ENCODE measurements at regions not wholly inside any gene's neighbourhood (a gene's known extent, or its start where the extent isn't known, plus 50 kb on each side); places are given as distances from the start of the nearest gene placed in this dataset.

- H3K4me3 ChIP-seq: no peak overlapping the region
- WGBS, 2 donors: 25 to 53% methylated on average over 3 of the region's 3 CpGs
- no peaks in the 10 kb centered on the region for H3K9me3 ChIP-seq
- intact Hi-C loops (cut with DNase I): no loop called here
- ATAC-seq (no peak), DNase-seq (no peak)
- TF ChIP-seq POLR2A (IDR thresholded peaks at IDR 0.05) (no peak), CTCF (IDR thresholded peaks at IDR 0.05) (no peak)
- H3K4me1 ChIP-seq: no peaks in the 10 kb centered on the region
- no peaks in the 10 kb centered on the region for H3K27me3 ChIP-seq
- no peak overlapping the region for H3K27ac ChIP-seq
- H3K36me3 ChIP-seq (replicated peaks in 1 of 2; ENCODE audit: insufficient read depth in 1 of 2, low read depth in 2 of 2): no peaks in the 10 kb centered on the region
These were observed 67.2 kb upstream of the ACSL1 start for GRCh38 chr4:184892999-184893398.

- WGBS, 2 donors: 83 to 88% methylated on average over 10 of the region's 10 CpGs
- ATAC-seq: no peak
- Histone ChIP-seq H3K4me1 (peaks cover 4% of the 10 kb centered on the region), H3K27ac (no peak overlapping the region), H3K27me3 (no peaks in the 10 kb centered on the region), H3K4me3 (no peak overlapping the region), H3K9me3 (no peaks in the 10 kb centered on the region), H3K36me3 (replicated peaks in 1 of 2; ENCODE audit: insufficient read depth in 1 of 2, low read depth in 2 of 2) (no peaks in the 10 kb centered on the region)
- intact Hi-C loops (cut with DNase I): no loop called here
- TF ChIP-seq POLR2A (IDR thresholded peaks at IDR 0.05) (no peak), CTCF (IDR thresholded peaks at IDR 0.05) (no peak)
- DNase-seq: no peak
These were observed 68.2 kb upstream of the ACSL1 start for GRCh38 chr4:184893801-184894571.

- intact Hi-C loops (cut with DNase I): no loop called here
- H3K36me3 ChIP-seq (replicated peaks in 1 of 2; ENCODE audit: insufficient read depth in 1 of 2, low read depth in 2 of 2): no peaks in the 10 kb centered on the region
- no peaks in the 10 kb centered on the region for H3K27me3 ChIP-seq
- TF ChIP-seq POLR2A (IDR thresholded peaks at IDR 0.05): no peak
- no peak for TF ChIP-seq CTCF (IDR thresholded peaks at IDR 0.05)
- peaks cover 12% of the 10 kb centered on the region for H3K4me1 ChIP-seq
- no peaks in the 10 kb centered on the region for H3K9me3 ChIP-seq
- DNase-seq: peak in 1 of 4 donors; percentile 7
- H3K4me3 ChIP-seq: no peak overlapping the region
- 57 to 67% methylated on average over 7 of the region's 7 CpGs for WGBS, 2 donors
- no peak overlapping the region for H3K27ac ChIP-seq
- no peak for ATAC-seq
These were observed 69.4 kb upstream of the ACSL1 start for GRCh38 chr4:184895012-184895695.

GRCh38 chr4:184896868-184897715, 71.3 kb upstream of the ACSL1 start:
- Histone ChIP-seq H3K4me1 (peaks cover 12% of the 10 kb centered on the region), H3K4me3 (no peak overlapping the region), H3K36me3 (replicated peaks in 1 of 2; ENCODE audit: insufficient read depth in 1 of 2, low read depth in 2 of 2) (no peaks in the 10 kb centered on the region), H3K27ac (no peak overlapping the region), H3K9me3 (no peaks in the 10 kb centered on the region), H3K27me3 (no peaks in the 10 kb centered on the region)
- ATAC-seq: no peak
- peak in 1 of 4 donors; percentile 54 for DNase-seq
- TF ChIP-seq CTCF (IDR thresholded peaks at IDR 0.05): no peak
- TF ChIP-seq POLR2A (IDR thresholded peaks at IDR 0.05): no peak
- WGBS, 2 donors: 58 to 67% methylated on average over 19 of the region's 19 CpGs
- intact Hi-C loops (cut with DNase I): no loop called here

Measured in body of pancreas (tissue), 4 donors.